22Rv1 (cell line): ENCODE measurements at regions not wholly inside any gene's neighbourhood (a gene's known extent, or its start where the extent isn't known, plus 50 kb on each side); places are given as distances from the start of the nearest gene placed in this dataset.
"Not testable (repeated sequence)": the region's sequence is repeated elsewhere in the genome, so short reads cannot be mapped to it uniquely, and the experiment has no call there.

Experiments
- H3K27ac ChIP-seq: fragments of 450-650 bp; 2 replicates; pipeline ENCODE4 v1.5.1; 2017
- ZFX ChIP-seq: fragments of 450-650 bp; IDR thresholded peaks from 2 replicates; pipeline ENCODE4 v1.6.1; 2017; ENCODE audit warnings: antibody characterized with exemption, borderline replicate concordance
- TF ChIP-seq, protein P1 (sequence below): fragments of 450-650 bp; IDR thresholded peaks from 2 replicates; pipeline ENCODE4 v1.5.1; 2017; ENCODE audit warnings: mild to moderate bottlenecking

DNA sequence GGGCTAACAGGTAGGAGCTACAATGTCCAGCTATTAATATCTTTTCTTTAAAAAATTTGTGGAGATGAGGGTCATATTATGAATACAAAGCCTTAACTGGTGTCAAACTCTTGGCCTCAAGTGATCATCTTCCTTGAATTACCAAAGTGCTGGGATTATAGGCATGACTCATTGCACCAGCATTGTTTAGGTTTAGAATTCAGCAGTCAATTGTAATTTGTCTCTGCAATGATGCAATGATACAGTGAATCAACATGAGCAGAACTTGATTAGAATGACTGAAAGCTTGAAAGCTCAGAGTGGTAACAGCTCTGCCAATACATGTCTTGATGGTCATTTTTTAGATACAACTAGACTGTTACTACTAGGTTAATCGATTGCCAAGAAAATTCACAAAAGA is 752.8 kb upstream of the MIR17HG start:
- H3K27ac ChIP-seq, result no peak overlapping the region
- TF ChIP-seq, protein P1, sequence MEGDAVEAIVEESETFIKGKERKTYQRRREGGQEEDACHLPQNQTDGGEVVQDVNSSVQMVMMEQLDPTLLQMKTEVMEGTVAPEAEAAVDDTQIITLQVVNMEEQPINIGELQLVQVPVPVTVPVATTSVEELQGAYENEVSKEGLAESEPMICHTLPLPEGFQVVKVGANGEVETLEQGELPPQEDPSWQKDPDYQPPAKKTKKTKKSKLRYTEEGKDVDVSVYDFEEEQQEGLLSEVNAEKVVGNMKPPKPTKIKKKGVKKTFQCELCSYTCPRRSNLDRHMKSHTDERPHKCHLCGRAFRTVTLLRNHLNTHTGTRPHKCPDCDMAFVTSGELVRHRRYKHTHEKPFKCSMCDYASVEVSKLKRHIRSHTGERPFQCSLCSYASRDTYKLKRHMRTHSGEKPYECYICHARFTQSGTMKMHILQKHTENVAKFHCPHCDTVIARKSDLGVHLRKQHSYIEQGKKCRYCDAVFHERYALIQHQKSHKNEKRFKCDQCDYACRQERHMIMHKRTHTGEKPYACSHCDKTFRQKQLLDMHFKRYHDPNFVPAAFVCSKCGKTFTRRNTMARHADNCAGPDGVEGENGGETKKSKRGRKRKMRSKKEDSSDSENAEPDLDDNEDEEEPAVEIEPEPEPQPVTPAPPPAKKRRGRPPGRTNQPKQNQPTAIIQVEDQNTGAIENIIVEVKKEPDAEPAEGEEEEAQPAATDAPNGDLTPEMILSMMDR, result no peak
- no peak for TF ChIP-seq ZFX

DNA sequence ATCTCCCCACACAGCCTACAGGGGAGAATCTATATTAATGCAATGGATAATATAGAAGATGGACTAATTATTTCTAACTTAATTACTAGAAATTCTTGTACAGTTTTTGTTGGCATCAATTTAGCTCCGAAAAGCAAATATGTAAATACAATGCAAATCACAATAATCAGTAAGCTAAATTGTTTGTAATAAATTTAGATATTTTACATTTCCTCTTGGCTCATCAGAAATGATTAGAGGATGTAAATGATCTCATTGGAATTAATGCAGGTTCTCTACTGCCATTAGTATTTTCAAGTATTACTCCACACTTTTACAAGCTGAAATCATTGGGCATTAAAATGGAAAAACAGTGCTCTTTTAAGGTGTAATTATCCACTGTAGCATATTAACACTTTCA is 741.8 kb upstream of the MIR17HG start:
- TF ChIP-seq ZFX, result no peak
- TF ChIP-seq, protein P1, result no peak
- H3K27ac ChIP-seq, result no peak overlapping the region

DNA sequence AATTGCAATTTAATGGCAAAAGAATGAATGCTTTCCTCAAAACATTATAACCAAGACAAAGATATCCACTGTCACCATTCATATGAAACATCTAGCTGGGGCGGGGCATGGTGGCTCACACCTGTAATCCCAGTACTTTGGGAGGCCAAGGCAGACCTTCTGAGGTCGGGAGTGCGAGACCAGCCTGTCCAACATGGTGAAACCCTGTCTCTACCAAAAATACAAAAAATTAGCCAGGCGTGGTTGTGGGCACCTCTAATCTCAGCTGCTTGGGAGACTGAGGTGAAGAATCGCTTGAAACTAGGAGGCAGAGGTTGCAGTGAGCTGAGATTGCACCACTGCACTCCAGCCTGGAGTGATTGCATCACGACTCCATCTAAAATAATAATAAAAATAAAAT is 740.6 kb upstream of the MIR17HG start:
- not testable (repeated sequence) for H3K27ac ChIP-seq

DNA sequence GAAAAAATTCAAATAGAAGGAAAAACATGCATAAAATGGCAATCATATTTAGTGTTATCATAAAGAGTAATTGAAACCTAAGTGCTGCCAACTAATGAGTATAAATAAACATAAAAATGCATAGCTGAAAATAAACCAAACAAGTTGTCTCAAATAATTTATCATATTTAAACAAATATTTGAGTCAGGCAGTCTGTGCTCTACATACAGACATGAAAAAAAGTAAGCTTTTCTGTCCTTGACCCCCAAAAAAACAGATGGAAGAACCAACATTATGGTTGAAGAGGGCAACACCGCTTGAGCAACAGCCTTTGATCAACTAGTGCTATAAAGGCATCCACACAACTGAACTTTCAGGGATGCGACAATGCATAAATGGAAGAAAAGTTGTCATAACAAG is 735.1 kb upstream of the MIR17HG start:
- TF ChIP-seq ZFX, result no peak
- TF ChIP-seq, protein P1, result no peak
- no peak overlapping the region for H3K27ac ChIP-seq

DNA sequence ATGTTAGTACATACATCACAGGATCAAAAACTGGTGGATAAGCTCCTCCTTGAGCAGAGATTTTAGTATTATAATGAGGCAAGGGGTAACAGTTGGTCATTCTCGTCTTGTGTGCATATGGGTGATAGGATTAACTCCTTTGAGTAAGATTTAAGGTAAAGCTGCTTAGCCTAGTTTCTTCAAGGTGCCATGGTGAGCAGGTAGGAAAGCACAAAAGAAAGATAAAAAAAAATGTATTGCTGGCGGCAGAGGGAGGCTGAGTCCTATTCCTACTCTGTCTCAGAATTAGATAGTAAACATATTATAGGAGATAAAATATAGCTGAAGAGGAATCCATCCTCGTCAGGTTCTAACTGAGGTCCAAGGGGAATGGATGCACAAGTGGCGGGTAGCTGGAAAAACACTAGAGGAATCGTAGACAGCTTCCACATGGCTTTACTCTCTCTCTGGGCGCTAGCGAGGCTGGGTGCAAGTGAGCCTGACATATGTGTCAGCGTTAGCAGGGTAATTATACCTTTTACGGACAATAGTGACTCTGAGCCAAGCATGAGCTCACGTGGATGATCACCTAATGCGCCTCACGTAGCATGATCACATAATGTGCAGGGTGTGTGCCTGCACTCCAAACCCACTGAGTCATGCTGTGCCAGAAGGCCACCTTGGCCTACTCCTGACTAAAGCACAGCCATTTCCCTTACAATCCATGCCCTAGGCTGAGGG is 734.3 kb upstream of the MIR17HG start:
- H3K27ac ChIP-seq, result no peak overlapping the region
- TF ChIP-seq, protein P1, result no peak
- TF ChIP-seq ZFX, result no peak

DNA sequence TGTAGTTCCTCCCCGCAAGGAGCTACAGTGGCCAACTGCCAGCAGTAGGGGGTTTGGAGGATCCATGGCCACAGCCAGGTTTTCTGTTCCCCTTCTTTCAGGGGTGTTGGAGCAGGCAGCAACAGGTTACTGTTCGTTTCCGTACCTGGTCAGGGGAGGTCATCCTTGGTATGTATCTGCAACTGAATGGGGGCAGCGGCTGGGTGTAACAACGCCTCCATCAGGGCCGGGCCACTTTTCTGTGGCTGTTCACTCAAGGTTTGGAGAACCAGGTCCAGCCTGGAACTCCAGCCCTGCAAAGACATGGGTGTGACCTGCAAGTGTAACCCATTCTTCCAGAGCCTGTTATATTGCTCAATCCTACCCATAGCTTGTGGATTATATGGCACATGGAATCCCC is 732.3 kb upstream of the MIR17HG start:
- no peak for TF ChIP-seq ZFX
- TF ChIP-seq, protein P1, result no peak
- no peak overlapping the region for H3K27ac ChIP-seq

DNA sequence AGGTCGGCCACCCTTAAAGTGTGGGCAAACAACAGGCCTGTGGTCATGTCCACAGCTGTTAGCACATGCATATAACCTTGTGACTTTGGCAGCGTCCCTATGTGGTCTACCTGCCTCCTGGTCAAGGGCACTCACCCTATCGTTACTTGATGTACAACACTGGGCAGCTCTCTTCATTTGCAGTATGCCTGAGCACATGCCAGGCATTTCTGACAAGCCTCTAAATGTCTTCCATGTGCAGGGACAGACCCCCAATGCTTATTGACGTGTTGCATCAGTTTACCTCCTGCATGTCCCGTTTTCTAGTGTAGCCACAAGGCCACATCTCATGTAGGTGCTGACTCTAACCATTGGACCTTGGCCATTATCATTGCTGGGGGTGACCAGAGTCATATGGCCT is 731.7 kb upstream of the MIR17HG start:
- TF ChIP-seq, protein P1, result no peak
- TF ChIP-seq ZFX, result no peak
- H3K27ac ChIP-seq, result no peak overlapping the region

DNA sequence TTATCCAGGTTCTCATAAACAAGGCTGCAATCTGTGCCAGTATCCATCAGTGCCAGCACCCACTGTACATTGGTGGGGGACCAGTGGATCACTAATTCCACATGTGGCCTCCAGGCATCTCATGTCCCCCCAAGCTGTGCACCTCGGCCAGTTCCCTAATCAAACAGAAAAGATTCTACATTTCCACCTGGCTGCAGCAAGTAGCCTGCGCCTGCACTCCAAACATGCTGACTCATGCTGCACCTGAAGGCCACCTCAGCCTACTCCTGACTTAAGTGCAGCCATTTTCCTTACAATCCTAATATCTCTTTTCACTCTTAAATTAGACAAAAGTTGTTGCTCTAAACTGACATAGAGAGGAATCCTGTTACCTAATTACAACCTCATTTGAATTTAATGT is 729.4 kb upstream of the MIR17HG start:
- TF ChIP-seq, protein P1, result no peak
- TF ChIP-seq ZFX, result no peak
- no peak overlapping the region for H3K27ac ChIP-seq
